Parathyroid adenoma (tissue), 2 donors: ENCODE measurements at regions not wholly inside any gene's neighbourhood (a gene's known extent, or its start where the extent isn't known, plus 50 kb on each side); places are given as distances from the start of the nearest gene placed in this dataset.
"Not testable (repeated sequence)": the region's sequence is repeated elsewhere in the genome, so short reads cannot be mapped to it uniquely, and the experiment has no call there.

Experiments
- H2AFZ ChIP-seq: fragments of 300-600 bp; sonication (generic); one replicate; pipeline ENCODE4 v1.7.0; 2017; ENCODE audit warnings: antibody characterized with exemption, mild to moderate bottlenecking
- H3K27ac ChIP-seq: fragments of 300-600 bp; sonication (generic); one replicate; pipeline ENCODE4 v1.7.0; 2017
- H3K27me3 ChIP-seq: fragments of 300-600 bp; sonication (generic); one replicate; pipeline ENCODE4 v1.7.0; 2017; ENCODE audit warnings: low read length; ENCODE audit not compliant: control insufficient read depth, insufficient read depth
- H3K36me3 ChIP-seq: fragments of 300-600 bp; sonication (generic); one replicate; pipeline ENCODE4 v1.7.0; 2017; ENCODE audit warnings: low read length; ENCODE audit not compliant: control insufficient read depth, insufficient read depth
- H3K4me1 ChIP-seq: fragments of 300-600 bp; sonication (generic); one replicate; pipeline ENCODE4 v1.7.0; 2017; ENCODE audit warnings: control low read depth
- H3K4me2 ChIP-seq: fragments of 300-600 bp; sonication (generic); one replicate; pipeline ENCODE4 v1.7.0; 2017; ENCODE audit warnings: low read length
- H3K4me3 ChIP-seq: fragments of 300-600 bp; sonication (generic); one replicate; pipeline ENCODE4 v1.7.0; 2017; ENCODE audit warnings: low read depth, low read length
- H3K79me2 ChIP-seq: fragments of 300-600 bp; sonication (generic); one replicate; pipeline ENCODE4 v1.7.0; 2017; ENCODE audit warnings: control low read depth
- H3K9ac ChIP-seq: fragments of 300-600 bp; sonication (generic); one replicate; pipeline ENCODE4 v1.7.0; 2017; ENCODE audit warnings: mild to moderate bottlenecking
- H3K9me3 ChIP-seq: fragments of 300-600 bp; sonication (generic); one replicate; pipeline ENCODE4 v1.7.0; 2017; ENCODE audit warnings: low read length; ENCODE audit not compliant: control insufficient read depth
- CTCF ChIP-seq: fragments of 300-600 bp; sonication (generic); IDR thresholded peaks from one replicate; pipeline ENCODE4 v1.7.0; 2017; ENCODE audit warnings: antibody characterized with exemption, mild to moderate bottlenecking
- donor health status: primary hyperparathyroidism.

- no peak overlapping the region for H3K4me3 ChIP-seq
- no peaks in the 10 kb centered on the region for H3K79me2 ChIP-seq
- no peak for TF ChIP-seq CTCF
- no peaks in the 10 kb centered on the region for H3K36me3 ChIP-seq
- H3K4me1 ChIP-seq, result no peaks in the 10 kb centered on the region
- H3K4me2 ChIP-seq, result no peak overlapping the region
- H3K9ac ChIP-seq, result no peak overlapping the region
- no peaks in the 10 kb centered on the region for H3K9me3 ChIP-seq
- no peak overlapping the region for H2AFZ ChIP-seq
- no peak overlapping the region for H3K27ac ChIP-seq
- H3K27me3 ChIP-seq, result no peaks in the 10 kb centered on the region
Observed at GRCh38 chrX:63012574-63012973, 338.6 kb downstream of the SPIN4 start.

- not testable (repeated sequence) for H3K27me3 ChIP-seq, H3K36me3 ChIP-seq, H3K79me2 ChIP-seq, H2AFZ ChIP-seq, H3K4me2 ChIP-seq, H3K4me1 ChIP-seq, H3K27ac ChIP-seq, H3K9me3 ChIP-seq, H3K9ac ChIP-seq, H3K4me3 ChIP-seq
Observed at GRCh38 chrX:63000196-63000595, 350.9 kb downstream of the SPIN4 start.
